Neural cell (in vitro differentiated cells): ENCODE measurements at regions not wholly inside any gene's neighbourhood (a gene's known extent, or its start where the extent isn't known, plus 50 kb on each side); places are given as distances from the start of the nearest gene placed in this dataset.

Source experiments
- CTCF ChIP-seq: fragments of 450-650 bp; IDR thresholded peaks from 2 replicates; pipeline ENCODE4 v1.5.1; 2014; ENCODE audit warnings: antibody characterized with exemption, mild to moderate bottlenecking, moderate library complexity; ENCODE audit not compliant: poor library complexity, severe bottlenecking
- EP300 ChIP-seq: fragments of 450-650 bp; conservative IDR thresholded peaks from 2 replicates; pipeline ENCODE4 v1.6.1; 2014; ENCODE audit warnings: antibody characterized with exemption, mild to moderate bottlenecking, moderate library complexity; ENCODE audit not compliant: poor library complexity, severe bottlenecking
- MXI1 ChIP-seq: fragments of 450-650 bp; conservative IDR thresholded peaks from 2 replicates; pipeline ENCODE4 v1.6.1; 2014; ENCODE audit warnings: antibody characterized with exemption, mild to moderate bottlenecking; ENCODE audit not compliant: poor library complexity, severe bottlenecking
- POLR2AphosphoS5 ChIP-seq: IDR thresholded peaks from 2 replicates; pipeline ENCODE4 v1.6.1; 2012
- RAD21 ChIP-seq: fragments of 450-650 bp; conservative IDR thresholded peaks from 2 replicates; pipeline ENCODE4 v1.6.1; 2014; ENCODE audit warnings: antibody characterized with exemption, mild to moderate bottlenecking, moderate library complexity
- TAF1 ChIP-seq: IDR thresholded peaks from 2 replicates; pipeline ENCODE4 v1.6.1; 2012; ENCODE audit warnings: low read depth
- TF ChIP-seq, protein P1 (sequence below): IDR thresholded peaks from 2 replicates; pipeline ENCODE4 v1.6.1; 2012; ENCODE audit warnings: borderline replicate concordance

GRCh38 chr4:14257903-14258302 lies 630.4 kb upstream of the BOD1L1 start:
- TF ChIP-seq CTCF (no peak), EP300 (no peak), POLR2AphosphoS5 (no peak), TAF1 (no peak), RAD21 (no peak), MXI1 (no peak)
- TF ChIP-seq, protein P1, sequence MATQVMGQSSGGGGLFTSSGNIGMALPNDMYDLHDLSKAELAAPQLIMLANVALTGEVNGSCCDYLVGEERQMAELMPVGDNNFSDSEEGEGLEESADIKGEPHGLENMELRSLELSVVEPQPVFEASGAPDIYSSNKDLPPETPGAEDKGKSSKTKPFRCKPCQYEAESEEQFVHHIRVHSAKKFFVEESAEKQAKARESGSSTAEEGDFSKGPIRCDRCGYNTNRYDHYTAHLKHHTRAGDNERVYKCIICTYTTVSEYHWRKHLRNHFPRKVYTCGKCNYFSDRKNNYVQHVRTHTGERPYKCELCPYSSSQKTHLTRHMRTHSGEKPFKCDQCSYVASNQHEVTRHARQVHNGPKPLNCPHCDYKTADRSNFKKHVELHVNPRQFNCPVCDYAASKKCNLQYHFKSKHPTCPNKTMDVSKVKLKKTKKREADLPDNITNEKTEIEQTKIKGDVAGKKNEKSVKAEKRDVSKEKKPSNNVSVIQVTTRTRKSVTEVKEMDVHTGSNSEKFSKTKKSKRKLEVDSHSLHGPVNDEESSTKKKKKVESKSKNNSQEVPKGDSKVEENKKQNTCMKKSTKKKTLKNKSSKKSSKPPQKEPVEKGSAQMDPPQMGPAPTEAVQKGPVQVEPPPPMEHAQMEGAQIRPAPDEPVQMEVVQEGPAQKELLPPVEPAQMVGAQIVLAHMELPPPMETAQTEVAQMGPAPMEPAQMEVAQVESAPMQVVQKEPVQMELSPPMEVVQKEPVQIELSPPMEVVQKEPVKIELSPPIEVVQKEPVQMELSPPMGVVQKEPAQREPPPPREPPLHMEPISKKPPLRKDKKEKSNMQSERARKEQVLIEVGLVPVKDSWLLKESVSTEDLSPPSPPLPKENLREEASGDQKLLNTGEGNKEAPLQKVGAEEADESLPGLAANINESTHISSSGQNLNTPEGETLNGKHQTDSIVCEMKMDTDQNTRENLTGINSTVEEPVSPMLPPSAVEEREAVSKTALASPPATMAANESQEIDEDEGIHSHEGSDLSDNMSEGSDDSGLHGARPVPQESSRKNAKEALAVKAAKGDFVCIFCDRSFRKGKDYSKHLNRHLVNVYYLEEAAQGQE = no peak
